Loucy (cell line): ENCODE measurements at regions not wholly inside any gene's neighbourhood (a gene's known extent, or its start where the extent isn't known, plus 50 kb on each side); places are given as distances from the start of the nearest gene placed in this dataset.

Source experiments
- H2AFZ ChIP-seq: fragments of 200-600 bp; sonication (generic); 2 replicates; pipeline ENCODE4 v1.6.0; 2016; ENCODE audit warnings: antibody characterized with exemption, mild to moderate bottlenecking, low read length, moderate library complexity
- H3F3A ChIP-seq: fragments of 200-600 bp; 2 replicates; pipeline ENCODE4 v1.6.0; 2016; ENCODE audit warnings: antibody characterized with exemption, low read depth, mild to moderate bottlenecking
- H3K27me3 ChIP-seq: fragments of 200-600 bp; sonication (generic); 2 replicates; pipeline ENCODE4 v1.6.1; 2014; ENCODE audit warnings: low read length, mild to moderate bottlenecking; ENCODE audit not compliant: insufficient read depth, poor library complexity, severe bottlenecking
- H3K36me3 ChIP-seq: fragments of 200-600 bp; sonication (generic); 2 replicates; pipeline ENCODE4 v1.6.1; 2016; ENCODE audit warnings: low read length; ENCODE audit not compliant: insufficient read depth
- H3K4me1 ChIP-seq: fragments of 200-600 bp; sonication (generic); 2 replicates; pipeline ENCODE4 v1.5.1; 2014; ENCODE audit warnings: low read length, mild to moderate bottlenecking; ENCODE audit not compliant: insufficient read depth, poor library complexity, severe bottlenecking
- H3K4me2 ChIP-seq: fragments of 200-600 bp; sonication (generic); 2 replicates; pipeline ENCODE4 v1.6.0; 2014; ENCODE audit warnings: antibody characterized with exemption, low read length, low read depth, mild to moderate bottlenecking; ENCODE audit not compliant: poor library complexity, severe bottlenecking
- H3K4me3 ChIP-seq: fragments of 200-600 bp; sonication (generic); 2 replicates; pipeline ENCODE4 v1.5.1; 2014; ENCODE audit warnings: low read length, mild to moderate bottlenecking, mixed read lengths; ENCODE audit not compliant: poor library complexity, severe bottlenecking
- H3K79me2 ChIP-seq: fragments of 200-600 bp; sonication (generic); 2 replicates; pipeline ENCODE4 v1.6.1; 2014; ENCODE audit warnings: low read length; ENCODE audit not compliant: insufficient read depth
- H3K9ac ChIP-seq: fragments of 200-600 bp; sonication (generic); 2 replicates; pipeline ENCODE4 v1.6.0; 2014; ENCODE audit warnings: mild to moderate bottlenecking, low read depth, low read length, moderate library complexity; ENCODE audit not compliant: poor library complexity, severe bottlenecking
- H3K9me2 ChIP-seq: fragments of 200-600 bp; sonication (generic); replicated peaks from 2 replicates; pipeline ENCODE4 v1.6.1; 2016; ENCODE audit warnings: low read depth, low read length, mixed read lengths
- H3K9me3 ChIP-seq: fragments of 200-600 bp; sonication (generic); 2 replicates; pipeline ENCODE4 v1.6.1; 2014; ENCODE audit warnings: mild to moderate bottlenecking, antibody characterized with exemption, low read length, low read depth; ENCODE audit not compliant: insufficient read depth
- H4K20me1 ChIP-seq: fragments of 200-600 bp; sonication (generic); 2 replicates; pipeline ENCODE4 v1.6.0; 2014; ENCODE audit warnings: antibody characterized with exemption, low read length, mild to moderate bottlenecking; ENCODE audit not compliant: insufficient read depth, poor library complexity, severe bottlenecking
- CTCF ChIP-seq: fragments of 200-600 bp; sonication (generic); conservative IDR thresholded peaks from 2 replicates; pipeline ENCODE4 v1.5.1; 2014; ENCODE audit warnings: mild to moderate bottlenecking, antibody characterized with exemption, low read length
- EZH2phosphoT487 ChIP-seq: fragments of 200-600 bp; IDR thresholded peaks from 2 replicates; pipeline ENCODE4 v1.6.1; 2018; ENCODE audit warnings: antibody characterized with exemption, mild to moderate bottlenecking, moderate library complexity, borderline replicate concordance

- no peaks in the 10 kb centered on the region for H3K9me2 ChIP-seq
- H3K4me3 ChIP-seq = no peak overlapping the region
- no peaks in the 10 kb centered on the region for H3K36me3 ChIP-seq
- no peaks in the 10 kb centered on the region for H4K20me1 ChIP-seq
- no peak overlapping the region for H2AFZ ChIP-seq
- TF ChIP-seq EZH2phosphoT487 (no peak), CTCF (no peak)
- H3K9ac ChIP-seq = no peak overlapping the region
- no peak overlapping the region for H3K4me2 ChIP-seq
- H3F3A ChIP-seq = no peaks in the 10 kb centered on the region
- H3K4me1 ChIP-seq = no peaks in the 10 kb centered on the region
- no peaks in the 10 kb centered on the region for H3K27me3 ChIP-seq
- no peaks in the 10 kb centered on the region for H3K79me2 ChIP-seq
- H3K9me3 ChIP-seq = peaks cover 6% of the 10 kb centered on the region; the same call in 1 of the 2 replicates
Measured at GRCh38 chr1:242747233-242747632, 222.7 kb upstream of the PLD5 start.

- H3K4me3 ChIP-seq = no peak overlapping the region
- H3F3A ChIP-seq = no peaks in the 10 kb centered on the region
- H3K9me3 ChIP-seq = peaks cover 5% of the 10 kb centered on the region; the same call in 1 of the 2 replicates
- H3K79me2 ChIP-seq = no peaks in the 10 kb centered on the region
- no peaks in the 10 kb centered on the region for H3K9me2 ChIP-seq
- H3K4me2 ChIP-seq = no peak overlapping the region
- no peaks in the 10 kb centered on the region for H3K4me1 ChIP-seq
- H2AFZ ChIP-seq = no peak overlapping the region
- H3K36me3 ChIP-seq = no peaks in the 10 kb centered on the region
- no peaks in the 10 kb centered on the region for H3K27me3 ChIP-seq
- H3K9ac ChIP-seq = no peak overlapping the region
- H4K20me1 ChIP-seq = no peaks in the 10 kb centered on the region
- TF ChIP-seq EZH2phosphoT487 (no peak), CTCF (no peak)
Measured at GRCh38 chr1:242745079-242745478, 220.6 kb upstream of the PLD5 start.

GRCh38 chr1:242743983-242744780, 219.7 kb upstream of the PLD5 start:
- Histone ChIP-seq H3K36me3 (no peaks in the 10 kb centered on the region), H3K4me3 (no peak overlapping the region), H4K20me1 (no peaks in the 10 kb centered on the region), H3K79me2 (no peaks in the 10 kb centered on the region), H3K4me1 (no peaks in the 10 kb centered on the region), H2AFZ (no peak overlapping the region), H3K9ac (no peak overlapping the region), H3F3A (no peaks in the 10 kb centered on the region), H3K27me3 (no peaks in the 10 kb centered on the region), H3K9me2 (no peaks in the 10 kb centered on the region), H3K4me2 (no peak overlapping the region), H3K9me3 (peaks cover 3% of the 10 kb centered on the region; the same call in 1 of the 2 replicates)
- TF ChIP-seq CTCF (no peak), EZH2phosphoT487 (no peak)
